ENCODE measurements at regions not wholly inside any gene's neighbourhood (a gene's known extent, or its start where the extent isn't known, plus 50 kb on each side); places are given as distances from the start of the nearest gene placed in this dataset.

DNA sequence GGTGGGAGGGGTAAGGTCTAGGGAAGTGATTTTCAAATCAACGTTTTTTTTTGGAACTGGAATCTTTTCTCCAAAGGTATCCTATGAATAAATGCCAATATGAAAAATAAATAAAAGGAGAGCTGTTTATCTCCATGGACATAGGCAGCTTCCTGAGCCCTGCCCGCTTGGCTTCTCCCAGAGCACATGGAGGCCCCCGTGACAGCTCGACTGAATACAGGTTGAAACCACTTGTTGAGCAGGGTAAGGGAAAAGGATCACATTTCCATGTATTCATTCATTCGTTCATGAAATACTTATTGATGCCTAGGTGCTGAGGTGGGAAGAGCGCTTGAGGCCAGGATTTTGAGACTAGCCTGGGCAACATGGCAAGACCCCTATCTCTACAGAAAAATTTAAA lies 64.8 kb downstream of the MARCHF4 start:
- Histone ChIP-seq H3K79me2 (ENCODE audit: insufficient read depth) (peaks cover 81% of the 10 kb centered on the region), H3K27me3 (replicated peaks; ENCODE audit: insufficient read depth) (no peaks in the 10 kb centered on the region), H3K4me1 (ENCODE audit: insufficient read depth) (peaks cover 13% of the 10 kb centered on the region), H4K20me1 (ENCODE audit: insufficient read depth) (no peaks in the 10 kb centered on the region), H3K9me2 (ENCODE audit: insufficient read depth) (no peaks in the 10 kb centered on the region), H3K4me3 (no peak overlapping the region), H3K27ac (no peak overlapping the region), H3K9ac (no peak overlapping the region), H3K36me3 (ENCODE audit: low read depth) (no peaks in the 10 kb centered on the region), H3F3A (ENCODE audit: insufficient read depth) (peaks cover 9% of the 10 kb centered on the region), H2AFZ (no peak overlapping the region), H3K4me2 (ENCODE audit: unreplicated experiment) (no peak overlapping the region), H3K9me3 (ENCODE audit: low read depth) (no peaks in the 10 kb centered on the region)
- in situ Hi-C loops (cut with MboI), result no loop called here
- no peak for DNase-seq
- TF ChIP-seq EZH2phosphoT487 (IDR thresholded peaks at IDR 0.05; ENCODE audit: insufficient read depth, low read depth) (no peak), EZH2 (IDR thresholded peaks at IDR 0.05; ENCODE audit: insufficient read depth, poor library complexity, severe bottlenecking) (no peak)
- WGBS, 2 experiments (ENCODE audit: low coverage in 1 of 2, low lambda C conversion rate in 2 of 2, missing lambda C conversion rate in 2 of 2), result 69 to 73% methylated on average over 6 of the region's 6 CpGs

DNA sequence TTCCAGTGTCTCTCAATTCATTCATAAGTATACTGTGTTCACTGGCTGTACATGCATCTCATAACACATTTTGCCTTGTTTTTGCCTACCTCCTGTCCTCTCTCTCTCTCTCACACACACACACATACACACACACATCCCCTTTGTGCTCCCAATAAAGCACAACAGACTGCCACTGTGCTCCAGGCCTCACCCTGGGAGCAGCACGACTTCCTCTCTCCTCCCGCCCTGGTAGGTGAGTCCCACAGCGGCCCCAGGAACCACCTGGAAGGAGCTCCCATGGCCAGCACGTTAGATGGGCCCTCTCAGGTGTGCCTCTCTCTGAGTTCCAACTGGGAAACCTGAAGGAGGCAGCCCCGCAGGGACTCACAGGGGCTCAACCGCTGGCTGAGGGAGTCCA lies 65.4 kb downstream of the MARCHF4 start:
- Histone ChIP-seq H3K4me2 (ENCODE audit: unreplicated experiment) (no peak overlapping the region), H3F3A (ENCODE audit: insufficient read depth) (peaks cover 11% of the 10 kb centered on the region), H3K4me1 (ENCODE audit: insufficient read depth) (peaks cover 15% of the 10 kb centered on the region), H3K79me2 (ENCODE audit: insufficient read depth) (peaks cover 76% of the 10 kb centered on the region), H3K27ac (no peak overlapping the region), H4K20me1 (ENCODE audit: insufficient read depth) (no peaks in the 10 kb centered on the region), H3K9me3 (ENCODE audit: low read depth) (no peaks in the 10 kb centered on the region), H3K9me2 (ENCODE audit: insufficient read depth) (no peaks in the 10 kb centered on the region), H2AFZ (no peak overlapping the region), H3K4me3 (no peak overlapping the region), H3K9ac (no peak overlapping the region), H3K27me3 (replicated peaks; ENCODE audit: insufficient read depth) (no peaks in the 10 kb centered on the region), H3K36me3 (ENCODE audit: low read depth) (no peaks in the 10 kb centered on the region)
- no peak for TF ChIP-seq EZH2phosphoT487 (IDR thresholded peaks at IDR 0.05; ENCODE audit: insufficient read depth, low read depth)
- TF ChIP-seq EZH2 (IDR thresholded peaks at IDR 0.05; ENCODE audit: insufficient read depth, poor library complexity, severe bottlenecking), result no peak
- in situ Hi-C loops (cut with MboI), result no loop called here
- WGBS, 2 experiments (ENCODE audit: low coverage in 1 of 2, low lambda C conversion rate in 2 of 2, missing lambda C conversion rate in 2 of 2), result 76% methylated on average over 6 of the region's 6 CpGs
- no peak for DNase-seq

DNA sequence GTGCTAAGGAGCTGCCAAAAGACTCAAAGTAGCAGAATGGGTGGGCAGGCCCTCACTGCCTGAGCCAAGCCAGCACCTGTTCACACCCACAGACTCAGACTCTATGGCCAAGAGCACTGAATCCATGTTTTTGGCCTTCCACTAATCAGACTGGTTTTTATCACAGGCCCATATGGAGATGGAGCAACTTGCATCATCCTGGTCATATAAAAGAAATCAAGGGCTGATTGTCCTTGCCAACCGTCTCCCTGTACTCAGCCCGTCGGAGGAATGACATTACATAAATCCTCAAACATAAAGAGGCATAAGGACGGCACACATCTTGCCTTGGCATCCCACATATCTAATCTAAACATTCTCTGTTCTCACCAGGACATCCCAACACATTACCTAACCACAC lies 66.7 kb downstream of the MARCHF4 start:
- Histone ChIP-seq H3K4me3 (no peak overlapping the region), H3K27ac (no peak overlapping the region), H3K79me2 (ENCODE audit: insufficient read depth) (peaks cover 80% of the 10 kb centered on the region), H3K27me3 (replicated peaks; ENCODE audit: insufficient read depth) (no peaks in the 10 kb centered on the region), H2AFZ (no peak overlapping the region), H3K9me2 (ENCODE audit: insufficient read depth) (no peaks in the 10 kb centered on the region), H3K9ac (no peak overlapping the region), H3K9me3 (ENCODE audit: low read depth) (no peaks in the 10 kb centered on the region), H3K4me2 (ENCODE audit: unreplicated experiment) (no peak overlapping the region), H3F3A (ENCODE audit: insufficient read depth) (peaks cover 14% of the 10 kb centered on the region), H3K4me1 (ENCODE audit: insufficient read depth) (peaks cover 15% of the 10 kb centered on the region), H4K20me1 (ENCODE audit: insufficient read depth) (no peaks in the 10 kb centered on the region), H3K36me3 (ENCODE audit: low read depth) (no peaks in the 10 kb centered on the region)
- in situ Hi-C loops (cut with MboI), result no loop called here
- no peak for DNase-seq
- no peak for TF ChIP-seq EZH2 (IDR thresholded peaks at IDR 0.05; ENCODE audit: insufficient read depth, poor library complexity, severe bottlenecking)
- TF ChIP-seq EZH2phosphoT487 (IDR thresholded peaks at IDR 0.05; ENCODE audit: insufficient read depth, low read depth), result no peak
- WGBS, 2 experiments (ENCODE audit: low coverage in 1 of 2, low lambda C conversion rate in 2 of 2, missing lambda C conversion rate in 2 of 2), result 66 to 68% methylated on average over 4 of the region's 4 CpGs

- Histone ChIP-seq H3K27ac (peak overlapping the region; percentile 51), H3K4me2 (ENCODE audit: unreplicated experiment) (peak overlapping the region; percentile 18), H3F3A (ENCODE audit: insufficient read depth) (peaks cover 33% of the 10 kb centered on the region), H4K20me1 (ENCODE audit: insufficient read depth) (no peaks in the 10 kb centered on the region), H3K79me2 (ENCODE audit: insufficient read depth) (peaks cover 66% of the 10 kb centered on the region), H3K4me1 (ENCODE audit: insufficient read depth) (peaks cover 35% of the 10 kb centered on the region), H2AFZ (no peak overlapping the region), H3K9me2 (ENCODE audit: insufficient read depth) (no peaks in the 10 kb centered on the region), H3K9ac (no peak overlapping the region), H3K36me3 (ENCODE audit: low read depth) (no peaks in the 10 kb centered on the region), H3K27me3 (replicated peaks; ENCODE audit: insufficient read depth) (no peaks in the 10 kb centered on the region), H3K9me3 (ENCODE audit: low read depth) (no peaks in the 10 kb centered on the region), H3K4me3 (no peak overlapping the region)
- DNase-seq, result peak; percentile 63
- TF ChIP-seq EZH2 (IDR thresholded peaks at IDR 0.05; ENCODE audit: insufficient read depth, poor library complexity, severe bottlenecking) (no peak), EZH2phosphoT487 (IDR thresholded peaks at IDR 0.05; ENCODE audit: insufficient read depth, low read depth) (no peak)
- WGBS, 2 experiments (ENCODE audit: low coverage in 1 of 2, low lambda C conversion rate in 2 of 2, missing lambda C conversion rate in 2 of 2), result 57 to 64% methylated on average over 3 of the region's 3 CpGs
- in situ Hi-C loops (cut with MboI), result no loop called here
Observed at GRCh38 chr2:216302981-216303676, 69.2 kb downstream of the MARCHF4 start.
